ENCODE measurements at regions not wholly inside any gene's neighbourhood (a gene's known extent, or its start where the extent isn't known, plus 50 kb on each side); places are given as distances from the start of the nearest gene placed in this dataset.

GRCh38 chr3:18007980-18008379 is 265.5 kb upstream of the TBC1D5 start:
- 76 to 85% methylated on average over 1 of the region's 1 CpG for WGBS, 2 donors (ENCODE audit: low coverage in 1 of 2)
- intact Hi-C loops (cut with DNase I; ENCODE audit: low total_unique reads) (no loop called here), in situ Hi-C loops (cut with MboI; ENCODE audit: low pct_ligation_motif_present in 1 of 4, low pct_unique_long_range_greater_than_20kb in 1 of 4, low sequenced_read_pairs in 3 of 4) (no loop called here)
- Histone ChIP-seq H3K27ac (no peak overlapping the region), H3K27me3 (no peaks in the 10 kb centered on the region), H3K36me3 (no peaks in the 10 kb centered on the region), H3K9me3 (no peaks in the 10 kb centered on the region), H3K4me3 (no peak overlapping the region), H3K4me1 (no peaks in the 10 kb centered on the region)
- DNase-seq = no peak
- TF ChIP-seq POLR2AphosphoS5 (IDR thresholded peaks at IDR 0.05) (no peak), POLR2A (IDR thresholded peaks at IDR 0.05) (no peak), CTCF (IDR thresholded peaks at IDR 0.05) (no peak), EP300 (IDR thresholded peaks at IDR 0.05; ENCODE audit: low read depth) (no peak)

GRCh38 chr3:17995769-17996168 is 253.3 kb upstream of the TBC1D5 start:
- H3K27me3 ChIP-seq = no peaks in the 10 kb centered on the region
- intact Hi-C loops (cut with DNase I; ENCODE audit: low total_unique reads) = no loop called here
- no peaks in the 10 kb centered on the region for H3K36me3 ChIP-seq
- DNase-seq = no peak
- no peaks in the 10 kb centered on the region for H3K4me1 ChIP-seq
- no peaks in the 10 kb centered on the region for H3K9me3 ChIP-seq
- no peak for TF ChIP-seq CTCF (IDR thresholded peaks at IDR 0.05)
- TF ChIP-seq POLR2AphosphoS5 (IDR thresholded peaks at IDR 0.05) = no peak
- no peak for TF ChIP-seq POLR2A (IDR thresholded peaks at IDR 0.05)
- no peak for TF ChIP-seq EP300 (IDR thresholded peaks at IDR 0.05; ENCODE audit: low read depth)
- no peak overlapping the region for H3K4me3 ChIP-seq
- in situ Hi-C loops (cut with MboI; ENCODE audit: low pct_ligation_motif_present in 1 of 4, low pct_unique_long_range_greater_than_20kb in 1 of 4, low sequenced_read_pairs in 3 of 4) = no loop called here
- H3K27ac ChIP-seq = no peak overlapping the region

GRCh38 chr3:17994167-17994566 is 251.7 kb upstream of the TBC1D5 start:
- no peaks in the 10 kb centered on the region for H3K36me3 ChIP-seq
- H3K27ac ChIP-seq = no peak overlapping the region
- H3K27me3 ChIP-seq = no peaks in the 10 kb centered on the region
- 93% methylated on average over 5 to 7 of the region's 7 CpGs for WGBS, 2 donors (ENCODE audit: low coverage in 1 of 2)
- no peak overlapping the region for H3K4me3 ChIP-seq
- no peaks in the 10 kb centered on the region for H3K4me1 ChIP-seq
- TF ChIP-seq POLR2A (IDR thresholded peaks at IDR 0.05) = no peak
- TF ChIP-seq POLR2AphosphoS5 (IDR thresholded peaks at IDR 0.05) = no peak
- in situ Hi-C loops (cut with MboI; ENCODE audit: low pct_ligation_motif_present in 1 of 4, low pct_unique_long_range_greater_than_20kb in 1 of 4, low sequenced_read_pairs in 3 of 4) = no loop called here
- intact Hi-C loops (cut with DNase I; ENCODE audit: low total_unique reads) = no loop called here
- H3K9me3 ChIP-seq = no peaks in the 10 kb centered on the region
- no peak for DNase-seq

- H3K4me1 ChIP-seq = no peaks in the 10 kb centered on the region
- H3K27ac ChIP-seq = no peak overlapping the region
- WGBS, 2 donors (ENCODE audit: low coverage in 1 of 2) = 89% methylated on average over 1 of the region's 1 CpG; no CpG with 5 or more reads in 1 of the 2 donors
- intact Hi-C loops (cut with DNase I; ENCODE audit: low total_unique reads) (no loop called here), in situ Hi-C loops (cut with MboI; ENCODE audit: low pct_ligation_motif_present in 1 of 4, low pct_unique_long_range_greater_than_20kb in 1 of 4, low sequenced_read_pairs in 3 of 4) (no loop called here)
- H3K9me3 ChIP-seq = no peaks in the 10 kb centered on the region
- H3K27me3 ChIP-seq = no peaks in the 10 kb centered on the region
- TF ChIP-seq EP300 (IDR thresholded peaks at IDR 0.05; ENCODE audit: low read depth) = no peak
- TF ChIP-seq CTCF (IDR thresholded peaks at IDR 0.05) = no peak
- TF ChIP-seq POLR2A (IDR thresholded peaks at IDR 0.05) = no peak
- TF ChIP-seq POLR2AphosphoS5 (IDR thresholded peaks at IDR 0.05) = no peak
- no peak for DNase-seq
- no peak overlapping the region for H3K4me3 ChIP-seq
- H3K36me3 ChIP-seq = no peaks in the 10 kb centered on the region
Measured at GRCh38 chr3:17990390-17990789, 248.0 kb upstream of the TBC1D5 start.

- intact Hi-C loops (cut with DNase I; ENCODE audit: low total_unique reads) (no loop called here), in situ Hi-C loops (cut with MboI; ENCODE audit: low pct_ligation_motif_present in 1 of 4, low pct_unique_long_range_greater_than_20kb in 1 of 4, low sequenced_read_pairs in 3 of 4) (no loop called here)
- Histone ChIP-seq H3K9me3 (no peaks in the 10 kb centered on the region), H3K4me1 (no peaks in the 10 kb centered on the region), H3K27me3 (no peaks in the 10 kb centered on the region), H3K4me3 (no peak overlapping the region), H3K36me3 (no peaks in the 10 kb centered on the region), H3K27ac (no peak overlapping the region)
- DNase-seq = no peak
- WGBS, 2 donors (ENCODE audit: low coverage in 1 of 2) = 48 to 75% methylated on average over 2 of the region's 2 CpGs
- TF ChIP-seq EP300 (IDR thresholded peaks at IDR 0.05; ENCODE audit: low read depth) (no peak), POLR2AphosphoS5 (IDR thresholded peaks at IDR 0.05) (no peak), CTCF (IDR thresholded peaks at IDR 0.05) (no peak), POLR2A (IDR thresholded peaks at IDR 0.05) (no peak)
Measured at GRCh38 chr3:17986348-17986816, 244.0 kb upstream of the TBC1D5 start.
